Right lobe of liver (tissue), 6 donors: ENCODE measurements at regions not wholly inside any gene's neighbourhood (a gene's known extent, or its start where the extent isn't known, plus 50 kb on each side); places are given as distances from the start of the nearest gene placed in this dataset.

Experiments used
- ATAC-seq, 4 donors: fragments of 200-7000 bp; cut with Tn5 transposase; one replicate each; pipeline ENCODE4 v1.9.1; 2020; ENCODE audit warnings: mild to moderate bottlenecking in 4 of 4, moderate library complexity in 4 of 4
- DNase-seq, 3 donors: peaks; one replicate each; pipeline ENCODE4 v3.0.0-alpha.2; 2020
- H3K27ac ChIP-seq, 3 donors: fragments of 200-600 bp; one replicate each; pipeline ENCODE4 v1.8.0; 2022
- H3K27me3 ChIP-seq, 2 donors: fragments of 200-600 bp; one replicate each; pipeline ENCODE4 v1.8.0; 2022
- H3K36me3 ChIP-seq, 4 donors: fragments of 200-600 bp; sonication (generic) in 1 of 4; one replicate each; pipeline versions ENCODE4 v1.5.1 to v1.8.0; 2017 to 2022; ENCODE audit warnings: control low read depth in 1 of 4
- H3K4me1 ChIP-seq, 4 donors: fragments of 200-600 bp; sonication (generic) in 1 of 4; one replicate each; pipeline versions ENCODE4 v1.5.1 to v1.8.0; 2017 to 2022; ENCODE audit warnings: control low read depth in 1 of 4
- H3K4me3 ChIP-seq, 3 donors: fragments of 200-600 bp; one replicate each; pipeline ENCODE4 v1.8.0; 2022
- H3K9me3 ChIP-seq, 4 donors: fragments of 200-600 bp; sonication (generic) in 1 of 4; one replicate each; pipeline versions ENCODE4 v1.5.1 to v1.8.0; 2017 to 2022; ENCODE audit warnings: control low read depth in 1 of 4
- CTCF ChIP-seq, 4 donors: fragments of 200-600 bp in 3 of 4; fragments of 450-650 bp in 1 of 4; IDR thresholded peaks; one replicate each; pipeline versions ENCODE4 v1.5.1 to v1.8.0; 2016 to 2022; ENCODE audit warnings: antibody characterized with exemption in 4 of 4, mild to moderate bottlenecking in 2 of 4
- POLR2A ChIP-seq: fragments of 450-650 bp; IDR thresholded peaks from one replicate; pipeline ENCODE4 v1.6.1; 2017; ENCODE audit warnings: antibody characterized with exemption, mild to moderate bottlenecking
- WGBS: methylation state at CpG from one replicate; pipeline ENCODE4 v1.1.6; 2018; ENCODE audit warnings: low coverage, low lambda C conversion rate; ENCODE audit not compliant: insufficient coverage; ENCODE audit errors: missing lambda C conversion rate; 5-methylcytosine and 5-hydroxymethylcytosine counted together
- intact Hi-C, 2 donors: fragments of 100-400 bp; cut with DNase I; formaldehyde crosslinking; loops; one replicate each; pipeline versions ENCODE4 v1.11.2 to v1.14.1; 2022
- donor health status: DM: no; HTN: yes; CAD: no.
- donor health status: DM: no; HTN: no; CAD: no.
- donor health status: DM: no; HTN: no; CAD: no.
- donor health status: DM: no; HTN: yes; CAD: no.
- donor health status: DM: no; HTN: yes; CAD: no.

- intact Hi-C loops: no loop called here
Observed at GRCh38 chr2:16765356-16765755, 99.7 kb upstream of the CYRIA start.

GRCh38 chr2:16764487-16764886, 98.9 kb upstream of the CYRIA start:
- Histone ChIP-seq H3K9me3 (no peaks in the 10 kb centered on the region), H3K4me3 (no peak overlapping the region), H3K4me1 (peaks cover 0 to 17% (median 3%) of the 10 kb centered on the region in 4 donors), H3K27ac (no peak overlapping the region), H3K36me3 (no peaks in the 10 kb centered on the region), H3K27me3 (no peaks in the 10 kb centered on the region)
- TF ChIP-seq CTCF (IDR thresholded peaks at IDR 0.05): no peak
- TF ChIP-seq POLR2A: no peak
- DNase-seq (no peak), ATAC-seq (no peak)
- intact Hi-C loops: no loop called here
- WGBS: 85% methylated on average over 4 of the region's 4 CpGs

More at GRCh38 chr2:16765356-16765755, 99.7 kb upstream of the CYRIA start:
- TF ChIP-seq CTCF (IDR thresholded peaks at IDR 0.05) (no peak), POLR2A (no peak)
- H3K4me1 ChIP-seq: peaks cover 0 to 17% (median 3%) of the 10 kb centered on the region in 4 donors
- no peak for DNase-seq
- no peak overlapping the region for H3K4me3 ChIP-seq
- ATAC-seq: no peak
- H3K27me3 ChIP-seq: no peaks in the 10 kb centered on the region
- 64% methylated on average over 7 of the region's 7 CpGs for WGBS
- H3K27ac ChIP-seq: no peak overlapping the region
- H3K36me3 ChIP-seq: no peaks in the 10 kb centered on the region
- H3K9me3 ChIP-seq: no peaks in the 10 kb centered on the region

DNA sequence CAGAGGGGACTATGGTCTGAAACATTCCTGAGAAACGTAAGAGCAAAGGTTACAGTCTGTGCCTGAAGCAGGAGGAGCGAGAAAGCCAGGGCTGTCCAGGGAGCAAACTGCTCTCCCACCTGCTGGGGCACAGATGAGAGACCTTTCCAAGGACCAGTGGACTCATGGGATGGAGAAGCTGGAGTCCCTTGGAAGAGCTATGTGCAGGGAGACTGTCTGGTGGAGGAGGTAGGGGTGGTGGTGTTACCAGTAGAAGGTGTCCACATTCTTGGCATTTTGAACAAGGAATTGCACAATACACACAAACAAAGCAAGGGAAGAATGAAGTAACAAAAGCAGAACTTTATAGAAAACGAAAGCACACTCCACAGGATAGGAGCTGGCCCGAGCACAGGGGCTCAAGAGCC, 97.9 kb upstream of the CYRIA start:
- WGBS: 43% methylated on average over 4 of the region's 4 CpGs
- no peak for TF ChIP-seq CTCF (IDR thresholded peaks at IDR 0.05)
- no peak for TF ChIP-seq POLR2A
- Histone ChIP-seq H3K27ac (peak overlapping the region in 1 of 3 donors; percentile 31), H3K36me3 (no peaks in the 10 kb centered on the region), H3K9me3 (no peaks in the 10 kb centered on the region), H3K4me3 (peak overlapping the region in 1 of 3 donors; percentile 28), H3K4me1 (peaks cover 0 to 17% (median 3%) of the 10 kb centered on the region in 4 donors), H3K27me3 (no peaks in the 10 kb centered on the region)
- ATAC-seq: peak; percentile 55 to 82 (median 74)
- intact Hi-C loops: no loop called here
- DNase-seq: no peak

DNA sequence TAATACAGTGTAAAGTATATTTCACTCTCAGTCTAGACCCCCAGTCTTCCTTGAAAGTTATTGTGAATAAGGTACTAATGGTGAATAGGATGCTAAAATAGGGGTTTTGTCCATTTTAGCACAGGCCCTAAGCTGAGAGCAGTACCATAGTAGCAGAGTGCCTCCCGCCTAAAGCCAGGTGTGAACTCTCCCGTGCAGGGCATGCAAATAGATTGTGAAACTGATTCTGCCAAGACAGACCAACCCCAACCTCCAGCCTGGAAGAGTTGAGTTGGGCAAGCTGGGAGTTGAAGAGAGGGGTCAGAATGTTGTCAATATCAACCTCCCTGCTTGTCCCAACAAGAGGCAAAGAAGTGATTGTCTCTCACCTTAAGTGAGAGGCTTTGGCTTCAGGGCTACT, 97.4 kb upstream of the CYRIA start:
- TF ChIP-seq POLR2A (no peak), CTCF (IDR thresholded peaks at IDR 0.05) (no peak)
- peaks cover 0 to 17% (median 3%) of the 10 kb centered on the region in 4 donors for H3K4me1 ChIP-seq
- intact Hi-C loops: no loop called here
- H3K4me3 ChIP-seq: no peak overlapping the region
- H3K36me3 ChIP-seq: no peaks in the 10 kb centered on the region
- DNase-seq: peak in 2 of 3 donors; percentile 65 to 66
- ATAC-seq: peak; percentile 79 to 93 (median 89)
- peak overlapping the region in 1 of 3 donors; percentile 31 for H3K27ac ChIP-seq
- no peaks in the 10 kb centered on the region for H3K27me3 ChIP-seq
- H3K9me3 ChIP-seq: no peaks in the 10 kb centered on the region
- 35% methylated on average over 2 of the region's 2 CpGs for WGBS

DNA sequence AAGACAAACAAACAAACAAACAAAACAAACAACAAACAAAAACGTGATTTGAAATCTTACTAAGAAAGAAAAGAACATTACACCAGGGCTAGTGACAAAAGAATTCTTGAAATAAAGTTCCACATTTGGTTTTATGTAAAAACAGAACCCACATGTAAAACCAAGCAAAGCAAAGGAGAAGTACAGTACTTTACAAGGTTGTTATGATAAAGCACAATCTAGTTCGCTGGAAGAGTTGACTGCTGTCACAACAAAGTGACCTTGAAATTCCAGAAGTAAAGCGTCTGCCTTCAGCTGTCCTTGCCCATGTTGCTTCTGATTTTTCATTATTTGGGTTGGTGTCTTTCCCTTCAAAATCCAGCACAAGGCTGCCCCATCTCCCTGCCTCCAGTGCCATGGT, 94.8 kb upstream of the CYRIA start:
- H3K27me3 ChIP-seq: no peaks in the 10 kb centered on the region
- no peak for DNase-seq
- H3K9me3 ChIP-seq: no peaks in the 10 kb centered on the region
- intact Hi-C loops: no loop called here
- H3K4me3 ChIP-seq: no peak overlapping the region
- H3K4me1 ChIP-seq: peaks cover 0 to 24% (median 3%) of the 10 kb centered on the region in 4 donors
- TF ChIP-seq POLR2A (no peak), CTCF (IDR thresholded peaks at IDR 0.05) (no peak)
- H3K36me3 ChIP-seq: no peaks in the 10 kb centered on the region
- no peak for ATAC-seq
- WGBS: 25% methylated on average over 3 of the region's 3 CpGs
- H3K27ac ChIP-seq: no peak overlapping the region
